ENCODE measurements at regions not wholly inside any gene's neighbourhood (a gene's known extent, or its start where the extent isn't known, plus 50 kb on each side); places are given as distances from the start of the nearest gene placed in this dataset.

GRCh38 chr3:106294121-106294520, 425.3 kb upstream of the CBLB start:
- TF ChIP-seq CHD2 (IDR thresholded peaks at IDR 0.05; ENCODE audit: low read length, partially characterized antibody), result no peak
- no peak for TF ChIP-seq REST (IDR thresholded peaks at IDR 0.05; ENCODE audit: low read depth, low read length)
- TF ChIP-seq POLR2AphosphoS5 (IDR thresholded peaks at IDR 0.05; ENCODE audit: low read depth, low read length), result no peak
- no peak for TF ChIP-seq NRF1 (IDR thresholded peaks at IDR 0.05; ENCODE audit: low read depth, low read length)
- TF ChIP-seq TEAD4 (IDR thresholded peaks at IDR 0.05; ENCODE audit: borderline replicate concordance, insufficient read depth), result no peak
- no peak for TF ChIP-seq USF2 (IDR thresholded peaks at IDR 0.05; ENCODE audit: borderline replicate concordance, low read depth, low read length)
- TF ChIP-seq EZH2phosphoT487 (IDR thresholded peaks at IDR 0.05; ENCODE audit: borderline replicate concordance, low read depth), result no peak
- TF ChIP-seq ELF1 (IDR thresholded peaks at IDR 0.05), result no peak
- TF ChIP-seq ZBTB33 (IDR thresholded peaks at IDR 0.05; ENCODE audit: borderline replicate concordance, low read depth), result no peak
- no peak for TF ChIP-seq EP300 (IDR thresholded peaks at IDR 0.05; ENCODE audit: borderline replicate concordance in 1 of 2, low read depth in 1 of 2, low read length in 1 of 2)
- no peak for TF ChIP-seq MAX (IDR thresholded peaks at IDR 0.05; ENCODE audit: low read depth)
- no peak for TF ChIP-seq USF1 (IDR thresholded peaks at IDR 0.05; ENCODE audit: borderline replicate concordance, low read depth)
- Histone ChIP-seq H3K9me3 (no peaks in the 10 kb centered on the region), H3K4me2 (no peak overlapping the region), H3K4me1 (ENCODE audit: control insufficient read depth in 1 of 2, insufficient read depth in 2 of 2, low read depth in 1 of 2, low read length in 1 of 2) (no peaks in the 10 kb centered on the region; a peak in 2 of 4 replicates), H3F3A (replicated peaks; ENCODE audit: insufficient read depth) (peaks cover 3% of the 10 kb centered on the region), H3K4me3 (ENCODE audit: low read depth in 2 of 2, low read length in 1 of 2) (no peak overlapping the region), H3K36me3 (replicated peaks in 1 of 2; ENCODE audit: control insufficient read depth in 1 of 2, insufficient read depth in 2 of 2, low read length in 1 of 2) (no peaks in the 10 kb centered on the region), H3K9me2 (no peaks in the 10 kb centered on the region), H3K27me3 (ENCODE audit: insufficient read depth) (no peaks in the 10 kb centered on the region), H3K9ac (no peak overlapping the region), H4K20me1 (ENCODE audit: insufficient read depth) (no peaks in the 10 kb centered on the region), H2AFZ (ENCODE audit: low read depth) (no peak overlapping the region; the same call in 1 of the 2 replicates), H3K79me2 (ENCODE audit: insufficient read depth) (no peaks in the 10 kb centered on the region), H3K27ac (ENCODE audit: low read depth in 2 of 2, low read length in 1 of 2) (no peak overlapping the region)
- no peak for DNase-seq
- ChIA-PET POLR2A (no interaction called here), CTCF (interaction anchor here (1.3 to 1.9 kb wide), 3 partner anchors 9 to 22 kb away, joined by 3 to 4 read pairs (median 4); no protein-coding TSS in a partner anchor)

Data from SK-N-SH (cell line).